DMS114 treated with DMSO at 0.1 percent for 48 hours (cell line): ENCODE measurements at regions not wholly inside any gene's neighbourhood (a gene's known extent, or its start where the extent isn't known, plus 50 kb on each side); places are given as distances from the start of the nearest gene placed in this dataset.
"Not testable (repeated sequence)": the region's sequence is repeated elsewhere in the genome, so short reads cannot be mapped to it uniquely, and the experiment has no call there.

ENCODE experiments used
- DNase-seq: peaks from one replicate; lab custom pipeline; 2025; ENCODE audit not compliant: unreplicated experiment; lab: John Stamatoyannopoulos, UW

DNA sequence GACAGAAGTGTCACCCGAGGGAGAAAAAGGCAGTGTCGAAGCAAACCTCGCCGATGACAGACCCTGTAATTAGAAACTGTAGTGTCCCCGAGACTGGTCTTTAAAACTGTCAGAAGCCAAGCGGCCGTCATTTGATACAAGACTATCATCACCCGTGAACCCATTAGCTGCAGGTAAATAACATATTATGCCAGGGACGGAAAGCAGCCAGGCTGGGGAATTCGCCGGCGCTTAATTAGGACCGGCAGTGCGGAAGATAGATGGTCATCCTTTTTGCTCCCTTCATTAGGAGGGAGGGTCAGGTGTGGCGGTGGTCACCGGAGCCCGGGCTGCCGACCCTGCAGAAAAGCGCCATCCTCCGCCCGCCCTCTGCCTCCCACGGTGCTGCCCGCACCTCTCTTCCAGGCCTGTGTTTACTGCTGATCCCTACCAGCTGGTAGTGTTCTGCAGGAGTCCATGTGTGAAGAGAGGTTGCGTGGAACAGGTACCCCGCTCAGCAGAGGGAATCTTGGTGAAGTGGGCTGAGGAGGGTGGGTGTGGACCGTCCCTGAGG lies 109.4 kb upstream of the GSE1 start:
- DNase-seq = no peak

GRCh38 chr16:85504242-85504641 lies 108.9 kb upstream of the GSE1 start:
- DNase-seq = no peak

DNA sequence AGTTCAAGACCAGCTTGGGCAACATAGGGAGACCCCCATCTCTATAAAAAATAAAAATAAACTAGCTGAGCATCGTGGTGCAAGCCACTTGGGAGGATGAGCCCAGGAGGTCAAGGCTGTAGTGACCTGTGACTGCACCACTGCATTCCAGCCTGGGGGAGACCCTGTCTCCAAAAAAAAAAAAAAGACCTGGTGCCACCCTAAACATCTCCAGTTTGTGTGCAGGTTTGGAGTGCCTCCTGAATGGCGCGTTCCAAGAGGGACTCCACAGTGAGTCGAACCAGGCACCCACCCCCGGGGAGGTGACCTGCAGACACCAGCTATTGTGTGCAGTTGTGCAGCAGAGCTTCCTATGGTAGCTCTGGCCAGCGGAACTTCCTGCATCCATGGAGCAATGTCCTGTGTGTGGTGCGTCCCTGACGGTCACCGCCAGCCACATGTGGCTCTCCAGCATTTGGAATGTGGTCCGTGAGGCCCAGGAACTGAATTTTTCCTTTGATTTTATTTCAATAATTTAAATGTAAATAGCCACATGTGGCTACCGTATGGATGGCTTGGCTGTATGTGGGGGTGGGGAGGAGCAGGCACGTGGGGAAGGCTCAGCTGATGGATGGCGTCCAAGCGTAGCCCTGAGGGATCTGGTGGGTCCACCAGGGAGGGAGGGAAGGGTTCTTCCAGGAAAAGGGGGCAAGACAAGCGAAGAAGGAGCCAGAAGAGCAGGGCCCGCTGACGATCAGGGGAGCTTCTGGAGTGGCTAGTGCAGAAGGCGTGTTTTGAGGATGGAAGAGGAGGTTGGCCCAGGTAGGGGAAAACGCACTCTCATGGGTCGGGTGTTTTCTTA lies 107.1 kb upstream of the GSE1 start:
- DNase-seq = no peak

DNA sequence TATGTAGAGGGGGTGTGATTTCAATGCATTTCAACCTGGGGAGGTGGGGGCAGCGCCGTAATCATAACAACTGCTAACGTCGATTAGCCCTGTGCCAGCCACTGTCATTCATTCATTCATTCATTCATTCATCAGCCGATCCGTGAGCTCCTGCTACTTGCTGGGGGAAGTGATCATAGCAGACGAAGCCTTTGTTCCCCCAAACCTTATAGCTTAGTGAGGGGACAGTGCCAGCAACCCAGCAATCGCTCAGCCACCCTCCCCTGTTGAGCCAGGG lies 106.5 kb upstream of the GSE1 start:
- DNase-seq = no peak

GRCh38 chr16:85507342-85507741 lies 105.8 kb upstream of the GSE1 start:
- DNase-seq = no peak

- DNase-seq = no peak
Observed at GRCh38 chr16:85508388-85508787, 104.7 kb upstream of the GSE1 start.

GRCh38 chr16:85508993-85509392 lies 104.1 kb upstream of the GSE1 start:
- DNase-seq = no peak

DNA sequence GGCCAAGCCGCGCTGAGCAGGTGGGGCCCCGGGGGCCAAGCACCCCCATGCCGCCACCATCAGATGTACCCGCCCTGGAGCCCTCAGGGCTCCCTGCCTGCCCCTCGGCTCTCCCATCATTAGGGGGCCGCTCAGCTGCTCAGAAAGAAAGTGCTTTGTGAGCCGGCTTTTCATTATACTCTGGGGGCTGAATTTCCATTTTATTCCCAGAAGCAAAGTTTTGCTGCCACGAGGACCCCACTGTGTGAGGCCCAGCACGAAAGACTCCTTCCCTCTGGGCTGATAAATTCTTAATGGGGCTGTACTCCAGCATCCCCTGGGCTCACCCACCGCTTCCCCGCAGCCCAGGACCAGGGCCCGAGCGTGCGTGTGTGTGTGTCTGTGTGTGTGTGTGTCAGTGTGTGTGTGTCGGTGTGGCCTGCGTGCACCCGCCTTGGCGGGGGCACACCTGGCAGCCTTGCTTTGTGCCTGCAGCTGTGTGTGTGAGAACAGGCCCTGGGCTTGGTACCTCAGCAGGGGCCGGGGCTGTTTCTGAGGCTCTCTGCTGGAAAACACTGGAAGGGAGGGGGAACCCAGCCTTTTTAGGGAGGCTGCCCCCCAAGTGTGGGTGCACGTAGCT lies 103.0 kb upstream of the GSE1 start:
- no peak for DNase-seq

DNA sequence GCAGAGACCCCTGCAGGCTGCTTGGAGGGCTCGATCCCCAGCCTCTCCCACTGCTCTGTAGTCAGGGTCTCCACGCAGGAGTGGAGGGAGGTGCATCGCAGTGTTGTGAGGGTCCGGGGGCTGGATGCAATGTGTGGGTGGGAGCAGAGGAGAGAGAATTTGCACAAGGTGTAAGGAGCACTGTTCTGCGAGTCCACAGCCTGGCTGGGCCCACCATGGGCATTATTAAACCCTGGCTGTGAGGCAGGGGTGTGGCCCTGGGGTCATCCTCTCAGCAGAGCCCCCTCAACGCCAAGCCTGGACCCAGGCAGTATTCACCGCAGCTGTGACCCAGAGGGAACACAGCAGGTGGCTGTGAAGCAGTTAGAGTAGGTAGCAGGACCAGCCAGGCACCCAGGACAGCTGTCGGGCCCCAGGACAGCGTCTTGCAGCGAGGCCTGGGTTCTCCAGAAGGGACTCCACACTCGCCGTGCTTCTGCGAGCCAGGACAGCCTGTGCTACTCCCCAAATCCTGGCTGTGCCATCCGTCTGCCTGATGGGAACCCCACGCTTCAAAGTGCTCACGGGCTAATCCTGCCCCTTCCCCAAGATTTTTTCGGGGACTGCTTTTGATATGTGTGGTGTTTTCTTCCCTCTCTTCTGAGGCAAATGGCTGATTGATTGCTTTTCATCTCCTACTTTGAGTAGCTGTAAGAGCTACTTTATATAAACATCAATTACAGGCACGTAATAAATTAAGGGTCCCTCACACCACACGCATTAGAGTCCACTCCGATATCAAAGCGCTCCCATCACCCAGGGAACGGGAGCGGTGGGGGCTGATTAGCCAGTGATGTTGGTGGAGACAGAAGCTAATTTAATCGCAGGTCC lies 100.9 kb upstream of the GSE1 start:
- DNase-seq = no peak

- DNase-seq = no peak
Observed at GRCh38 chr16:85512808-85513115, 100.4 kb upstream of the GSE1 start.

GRCh38 chr16:85513180-85513579 lies 99.9 kb upstream of the GSE1 start:
- no peak for DNase-seq

GRCh38 chr16:85513649-85514048 lies 99.5 kb upstream of the GSE1 start:
- no peak for DNase-seq

DNA sequence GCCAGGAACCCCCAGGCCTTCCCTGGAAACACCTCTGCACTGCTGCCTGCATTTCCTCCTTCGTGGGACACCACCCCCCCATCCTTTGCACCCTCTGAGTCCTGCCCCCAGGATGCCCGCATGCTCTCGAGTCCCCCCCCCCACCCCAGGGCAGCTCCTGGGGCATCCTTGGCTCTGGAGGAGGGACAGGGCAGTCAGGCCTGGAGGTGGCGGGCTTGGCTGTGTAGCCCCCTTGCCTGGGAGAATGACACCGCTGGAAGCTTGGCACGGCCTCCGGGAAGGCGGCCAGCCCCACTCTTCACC lies 98.9 kb upstream of the GSE1 start:
- no peak for DNase-seq

GRCh38 chr16:85514598-85515318 lies 98.4 kb upstream of the GSE1 start:
- DNase-seq = no peak

DNA sequence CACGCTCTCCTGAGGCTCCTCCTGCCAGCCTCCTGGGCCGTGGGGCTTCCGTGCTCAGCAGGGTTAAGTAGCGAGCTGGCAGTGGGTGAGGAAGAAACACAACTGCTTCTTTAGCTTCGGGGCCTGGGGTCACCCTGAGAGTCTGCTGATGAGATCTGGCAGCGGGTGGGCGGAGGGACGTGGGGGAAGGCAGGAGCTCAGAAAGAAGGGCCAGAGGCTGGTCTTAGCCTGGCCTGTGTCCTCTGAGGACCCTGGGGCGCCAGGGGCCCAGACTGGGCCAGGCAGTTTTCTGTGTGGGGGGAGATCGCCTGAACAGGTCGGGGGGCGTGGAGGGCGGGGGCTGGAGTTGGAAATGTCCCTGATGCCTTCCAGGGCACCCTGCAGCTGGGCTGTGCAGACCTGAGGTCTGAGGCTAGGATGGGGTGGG lies 97.8 kb upstream of the GSE1 start:
- DNase-seq = no peak

GRCh38 chr16:85515830-85516397 lies 97.2 kb upstream of the GSE1 start:
- no peak for DNase-seq

GRCh38 chr16:85517154-85517553 lies 96.0 kb upstream of the GSE1 start:
- DNase-seq = no peak

GRCh38 chr16:85517563-85518179 lies 95.5 kb upstream of the GSE1 start:
- DNase-seq = no peak

DNA sequence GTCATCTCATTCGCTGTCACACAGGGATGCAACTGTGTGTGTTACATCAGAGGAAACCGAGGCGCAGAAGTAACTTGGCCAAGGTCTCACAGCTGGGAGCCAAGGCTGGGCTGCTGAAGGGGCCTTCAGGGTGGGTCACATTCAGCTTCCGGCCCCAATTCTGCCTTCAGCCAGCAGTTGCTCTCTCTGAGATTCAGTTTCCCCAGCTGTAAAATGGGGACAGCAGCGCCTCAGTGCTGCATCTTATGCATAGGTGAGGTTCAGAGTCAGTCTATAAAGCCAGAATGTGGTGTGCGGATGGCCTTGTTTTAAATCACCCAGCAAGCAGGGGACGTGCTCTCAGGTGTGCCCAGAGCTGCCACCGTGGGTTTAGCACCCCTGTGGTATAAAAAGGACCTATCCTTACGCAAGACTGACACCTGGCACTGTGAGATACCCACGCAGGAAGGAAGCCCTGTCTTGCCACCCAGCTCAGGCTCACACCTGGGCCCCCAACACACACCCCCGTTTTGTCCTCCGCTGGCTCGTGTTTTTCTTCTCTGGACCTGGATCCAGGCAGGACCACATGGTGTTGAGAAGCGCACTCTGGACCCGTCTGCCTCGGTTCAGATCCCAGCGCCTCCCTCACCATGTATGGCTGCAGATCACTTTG lies 94.6 kb upstream of the GSE1 start:
- DNase-seq = no peak

DNA sequence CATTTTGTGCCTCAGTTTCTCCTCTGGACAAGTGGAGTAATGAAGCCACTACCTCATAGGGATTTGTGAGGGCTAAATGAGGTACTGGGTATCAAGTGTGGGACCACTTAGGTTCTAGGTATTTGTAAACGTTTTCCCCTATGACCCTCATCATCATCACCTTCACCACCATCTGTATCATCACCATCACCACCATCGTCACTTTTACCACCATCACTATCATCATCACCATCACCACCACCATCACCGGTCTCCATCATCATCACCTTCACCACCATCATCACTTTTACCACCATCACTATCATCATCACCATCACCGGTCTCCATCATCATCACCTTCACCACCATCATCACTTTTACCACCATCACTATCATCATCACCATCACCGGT lies 94.1 kb upstream of the GSE1 start:
- not testable (repeated sequence) for DNase-seq
